GM12865 (cell line): ENCODE measurements at regions not wholly inside any gene's neighbourhood (a gene's known extent, or its start where the extent isn't known, plus 50 kb on each side); places are given as distances from the start of the nearest gene placed in this dataset.

Experiments
- DNase-seq: peaks from one replicate; pipeline ENCODE4 v3.0.0; 2010; ENCODE audit warnings: low read depth
- H3K4me3 ChIP-seq: 2 replicates; pipeline ENCODE4 v1.5.1; 2011; ENCODE audit warnings: mild to moderate bottlenecking, low read depth, low read length, control low read depth
- CTCF ChIP-seq: IDR thresholded peaks from 2 replicates; pipeline ENCODE4 v1.5.1; 2011; ENCODE audit warnings: low read length, control low read depth, low read depth, inconsistent platforms; ENCODE audit not compliant: insufficient read depth; ENCODE audit errors: missing control alignments

DNA sequence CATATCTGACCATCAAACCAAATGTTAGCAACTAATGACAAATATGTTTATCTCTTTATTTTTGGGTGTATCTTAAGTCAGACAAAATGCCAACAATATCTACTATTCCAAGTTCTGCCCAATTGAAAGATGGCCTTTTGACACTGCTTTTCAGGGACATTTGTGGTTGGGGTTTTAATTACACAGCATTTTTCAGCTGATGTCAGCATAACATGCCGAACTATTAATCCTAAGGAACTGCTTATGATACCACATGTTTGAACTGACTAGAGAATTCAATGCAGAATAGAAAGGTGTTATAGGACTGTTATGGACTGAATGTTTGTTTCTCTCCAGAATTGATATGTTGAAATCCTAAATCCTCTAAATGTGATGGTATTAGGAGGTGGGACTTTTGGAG lies 445.1 kb downstream of the TMA16 start:
- H3K4me3 ChIP-seq = no peak overlapping the region
- no peak for DNase-seq
- TF ChIP-seq CTCF = no peak

- no peak for DNase-seq
- TF ChIP-seq CTCF = no peak
- H3K4me3 ChIP-seq = no peak overlapping the region
These were observed 446.9 kb downstream of the TMA16 start for GRCh38 chr4:163941221-163941905.

GRCh38 chr4:163948920-163949455 lies 454.5 kb downstream of the TMA16 start:
- TF ChIP-seq CTCF = no peak
- DNase-seq = no peak
- H3K4me3 ChIP-seq = no peak overlapping the region

- no peak for DNase-seq
- no peak for TF ChIP-seq CTCF
These were observed 455.6 kb downstream of the TMA16 start for GRCh38 chr4:163949976-163950601.

GRCh38 chr4:163955288-163955687 lies 460.8 kb downstream of the TMA16 start:
- DNase-seq = peak; percentile 4
- no peak overlapping the region for H3K4me3 ChIP-seq
- no peak for TF ChIP-seq CTCF

More at GRCh38 chr4:163949976-163950601, 455.6 kb downstream of the TMA16 start:
- H3K4me3 ChIP-seq = no peak overlapping the region

- no peak for TF ChIP-seq CTCF
- DNase-seq = no peak
- no peak overlapping the region for H3K4me3 ChIP-seq
These were observed 464.3 kb downstream of the TMA16 start for GRCh38 chr4:163958751-163959150.
